Loucy (cell line): ENCODE measurements at regions not wholly inside any gene's neighbourhood (a gene's known extent, or its start where the extent isn't known, plus 50 kb on each side); places are given as distances from the start of the nearest gene placed in this dataset.

ENCODE experiments used
- EZH2phosphoT487 ChIP-seq: fragments of 200-600 bp; IDR thresholded peaks from 2 replicates; pipeline ENCODE4 v1.6.1; 2018; ENCODE audit warnings: antibody characterized with exemption, mild to moderate bottlenecking, moderate library complexity, borderline replicate concordance
- TF ChIP-seq, protein P1 (sequence below): fragments of 200-600 bp; sonication (generic); conservative IDR thresholded peaks from 2 replicates; pipeline ENCODE4 v1.5.1; 2014; ENCODE audit warnings: mild to moderate bottlenecking, antibody characterized with exemption, low read length

DNA sequence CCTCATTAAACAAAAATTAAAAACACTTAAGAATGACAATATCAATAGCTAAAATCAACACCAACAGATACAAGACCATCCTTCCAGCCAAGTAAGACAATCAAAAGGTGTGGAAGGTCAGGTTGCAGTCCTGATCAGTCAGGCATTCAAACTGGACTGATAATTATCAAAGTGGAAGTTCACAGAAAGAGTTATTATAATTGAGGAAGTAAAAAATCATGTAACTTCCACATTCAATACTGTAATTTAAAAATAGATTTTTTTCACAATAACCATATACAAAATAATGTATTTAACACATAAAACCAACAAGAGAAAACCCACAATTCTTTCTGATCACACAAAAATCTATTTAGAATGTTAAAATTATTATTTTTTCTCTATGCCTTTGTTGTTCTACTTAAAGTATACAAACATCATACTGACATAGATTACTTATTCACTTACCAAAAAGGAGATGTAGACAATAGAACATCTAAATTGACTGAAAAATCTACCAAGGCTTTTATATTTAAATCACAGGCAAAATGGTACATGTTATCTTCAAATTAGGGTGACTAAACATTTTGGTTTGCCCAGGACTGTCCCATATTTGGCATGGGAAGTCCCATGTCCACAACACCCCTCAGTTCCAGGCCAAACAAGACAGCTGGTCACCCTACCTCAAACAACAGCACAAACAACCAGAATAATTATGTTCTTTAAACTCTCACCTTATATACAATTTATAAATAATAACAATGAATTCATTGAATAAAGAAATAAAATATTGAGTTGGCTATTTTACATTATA lies 142.5 kb upstream of the SLC24A2 start:
- TF ChIP-seq, protein P1, sequence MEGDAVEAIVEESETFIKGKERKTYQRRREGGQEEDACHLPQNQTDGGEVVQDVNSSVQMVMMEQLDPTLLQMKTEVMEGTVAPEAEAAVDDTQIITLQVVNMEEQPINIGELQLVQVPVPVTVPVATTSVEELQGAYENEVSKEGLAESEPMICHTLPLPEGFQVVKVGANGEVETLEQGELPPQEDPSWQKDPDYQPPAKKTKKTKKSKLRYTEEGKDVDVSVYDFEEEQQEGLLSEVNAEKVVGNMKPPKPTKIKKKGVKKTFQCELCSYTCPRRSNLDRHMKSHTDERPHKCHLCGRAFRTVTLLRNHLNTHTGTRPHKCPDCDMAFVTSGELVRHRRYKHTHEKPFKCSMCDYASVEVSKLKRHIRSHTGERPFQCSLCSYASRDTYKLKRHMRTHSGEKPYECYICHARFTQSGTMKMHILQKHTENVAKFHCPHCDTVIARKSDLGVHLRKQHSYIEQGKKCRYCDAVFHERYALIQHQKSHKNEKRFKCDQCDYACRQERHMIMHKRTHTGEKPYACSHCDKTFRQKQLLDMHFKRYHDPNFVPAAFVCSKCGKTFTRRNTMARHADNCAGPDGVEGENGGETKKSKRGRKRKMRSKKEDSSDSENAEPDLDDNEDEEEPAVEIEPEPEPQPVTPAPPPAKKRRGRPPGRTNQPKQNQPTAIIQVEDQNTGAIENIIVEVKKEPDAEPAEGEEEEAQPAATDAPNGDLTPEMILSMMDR: no peak
- TF ChIP-seq EZH2phosphoT487: no peak
